NB4 (cell line): ENCODE measurements at regions not wholly inside any gene's neighbourhood (a gene's known extent, or its start where the extent isn't known, plus 50 kb on each side); places are given as distances from the start of the nearest gene placed in this dataset.

Experiments used
- DNase-seq: peaks from one replicate; pipeline ENCODE4 v3.0.0; 2010; ENCODE audit warnings: low read depth
- H3K4me3 ChIP-seq: one replicate; pipeline ENCODE4 v1.5.1; 2011; ENCODE audit warnings: mild to moderate bottlenecking, low read depth, low read length, moderate library complexity
- MYC ChIP-seq: IDR thresholded peaks from 2 replicates; pipeline ENCODE4 v1.6.1; 2011; ENCODE audit warnings: low read depth, low read length
- POLR2A ChIP-seq: IDR thresholded peaks from 2 replicates; pipeline ENCODE4 v1.6.1; 2011; ENCODE audit warnings: mild to moderate bottlenecking; ENCODE audit not compliant: insufficient read length; ENCODE audit errors: extremely low read depth
- TF ChIP-seq, protein P1 (sequence below): IDR thresholded peaks from 2 replicates; pipeline ENCODE4 v1.6.1; 2011; ENCODE audit warnings: low read depth, low read length
- TF ChIP-seq, protein P2 (sequence below): IDR thresholded peaks from one replicate; pipeline ENCODE4 v1.5.1; 2012; ENCODE audit warnings: low read depth, low read length

DNA sequence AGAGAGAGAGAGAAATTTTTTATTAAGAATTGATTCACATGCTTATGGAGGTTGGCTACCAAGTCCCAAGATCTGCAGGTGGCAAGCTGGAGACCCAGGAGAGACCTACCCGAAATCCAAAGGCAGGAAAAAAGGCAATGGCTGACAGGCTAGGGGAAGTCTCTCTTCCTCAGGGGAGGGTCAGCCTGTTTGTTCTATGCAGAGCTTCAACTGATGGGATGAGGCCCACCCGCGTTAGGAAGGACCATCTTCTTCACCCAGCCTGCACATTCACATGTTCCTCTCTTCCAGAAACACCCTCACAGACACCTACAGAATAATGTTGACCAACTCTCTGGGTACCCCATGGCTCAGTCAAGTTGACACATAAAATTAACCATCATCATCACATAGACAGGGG lies 65.3 kb upstream of the SERP2 start:
- no peak for DNase-seq
- H3K4me3 ChIP-seq, result no peak overlapping the region
- TF ChIP-seq POLR2A (no peak), MYC (no peak)
- TF ChIP-seq, protein P1, sequence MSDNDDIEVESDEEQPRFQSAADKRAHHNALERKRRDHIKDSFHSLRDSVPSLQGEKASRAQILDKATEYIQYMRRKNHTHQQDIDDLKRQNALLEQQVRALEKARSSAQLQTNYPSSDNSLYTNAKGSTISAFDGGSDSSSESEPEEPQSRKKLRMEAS, result no peak
- TF ChIP-seq, protein P2, sequence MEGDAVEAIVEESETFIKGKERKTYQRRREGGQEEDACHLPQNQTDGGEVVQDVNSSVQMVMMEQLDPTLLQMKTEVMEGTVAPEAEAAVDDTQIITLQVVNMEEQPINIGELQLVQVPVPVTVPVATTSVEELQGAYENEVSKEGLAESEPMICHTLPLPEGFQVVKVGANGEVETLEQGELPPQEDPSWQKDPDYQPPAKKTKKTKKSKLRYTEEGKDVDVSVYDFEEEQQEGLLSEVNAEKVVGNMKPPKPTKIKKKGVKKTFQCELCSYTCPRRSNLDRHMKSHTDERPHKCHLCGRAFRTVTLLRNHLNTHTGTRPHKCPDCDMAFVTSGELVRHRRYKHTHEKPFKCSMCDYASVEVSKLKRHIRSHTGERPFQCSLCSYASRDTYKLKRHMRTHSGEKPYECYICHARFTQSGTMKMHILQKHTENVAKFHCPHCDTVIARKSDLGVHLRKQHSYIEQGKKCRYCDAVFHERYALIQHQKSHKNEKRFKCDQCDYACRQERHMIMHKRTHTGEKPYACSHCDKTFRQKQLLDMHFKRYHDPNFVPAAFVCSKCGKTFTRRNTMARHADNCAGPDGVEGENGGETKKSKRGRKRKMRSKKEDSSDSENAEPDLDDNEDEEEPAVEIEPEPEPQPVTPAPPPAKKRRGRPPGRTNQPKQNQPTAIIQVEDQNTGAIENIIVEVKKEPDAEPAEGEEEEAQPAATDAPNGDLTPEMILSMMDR, result no peak

DNA sequence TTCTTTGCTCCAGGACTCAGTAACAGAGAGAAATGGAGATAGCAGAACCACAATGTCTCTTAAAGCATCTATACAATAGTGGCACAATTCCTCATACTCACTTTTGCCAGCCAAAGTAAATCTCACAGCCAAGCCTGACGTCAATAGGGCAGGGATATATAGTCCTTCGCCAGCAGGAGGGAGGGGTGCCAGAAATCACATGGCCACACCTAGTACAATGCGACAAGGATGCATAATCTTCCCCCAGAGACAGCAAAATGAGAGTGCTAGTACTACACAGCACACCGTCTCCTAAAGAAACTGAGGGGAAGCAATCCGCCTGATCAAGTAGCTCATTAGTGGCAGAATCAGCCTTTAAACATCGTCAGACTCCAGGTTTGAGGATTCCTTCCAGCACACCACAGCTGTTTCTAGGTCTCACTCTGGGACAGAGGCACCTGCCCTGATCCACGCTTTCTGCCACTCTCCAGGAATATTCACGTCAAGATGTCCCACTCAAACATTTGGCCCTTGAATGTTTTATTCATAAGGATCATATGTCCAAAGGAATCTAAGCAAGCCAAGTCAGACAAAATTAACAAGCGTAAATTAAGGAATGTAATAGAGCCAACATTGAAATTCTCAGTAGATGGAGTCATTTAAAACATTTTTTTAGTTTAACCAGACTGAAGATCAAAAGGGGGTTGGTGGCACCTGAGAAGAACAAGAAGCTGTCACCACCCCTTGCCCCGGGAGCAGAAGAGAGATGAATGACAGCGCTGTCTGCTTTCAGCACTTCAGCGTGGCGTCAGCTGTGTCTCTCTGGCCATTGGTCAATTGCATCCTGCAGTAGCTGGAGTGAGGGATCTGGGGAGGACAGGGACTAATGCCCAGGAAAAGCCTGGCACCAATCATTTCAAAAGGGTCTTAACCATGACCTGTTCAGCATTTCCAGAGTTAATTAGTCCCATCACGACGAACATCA lies 63.5 kb upstream of the SERP2 start:
- no peak for DNase-seq
- no peak for TF ChIP-seq MYC
- TF ChIP-seq, protein P1, result no peak
- TF ChIP-seq, protein P2, result no peak
- no peak for TF ChIP-seq POLR2A
- H3K4me3 ChIP-seq, result no peak overlapping the region

GRCh38 chr13:44311011-44311780 lies 62.4 kb upstream of the SERP2 start:
- no peak for DNase-seq
- TF ChIP-seq, protein P2, result no peak
- no peak overlapping the region for H3K4me3 ChIP-seq

DNA sequence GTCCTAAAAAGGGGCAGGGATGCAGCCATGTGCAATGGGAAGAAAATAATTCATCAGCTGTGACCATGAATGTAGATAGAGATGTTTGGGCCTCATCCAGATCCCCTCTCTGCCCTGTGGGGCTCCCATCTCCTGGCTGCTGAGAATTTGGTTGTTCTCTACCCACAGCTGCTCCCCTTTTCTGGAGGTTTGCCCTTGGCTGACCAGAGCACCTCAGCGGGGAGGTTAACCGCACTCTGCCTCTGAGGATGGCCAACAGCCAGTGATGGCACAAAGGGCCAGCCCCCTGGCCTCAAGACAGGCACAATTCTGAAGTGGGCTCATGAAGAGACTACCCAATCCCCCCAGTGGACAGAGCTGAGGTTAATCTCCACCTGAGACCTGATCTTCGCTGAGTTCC lies 61.5 kb upstream of the SERP2 start:
- no peak overlapping the region for H3K4me3 ChIP-seq
- TF ChIP-seq MYC (no peak), POLR2A (no peak)
- TF ChIP-seq, protein P1, result no peak
- TF ChIP-seq, protein P2, result no peak
- DNase-seq, result no peak

DNA sequence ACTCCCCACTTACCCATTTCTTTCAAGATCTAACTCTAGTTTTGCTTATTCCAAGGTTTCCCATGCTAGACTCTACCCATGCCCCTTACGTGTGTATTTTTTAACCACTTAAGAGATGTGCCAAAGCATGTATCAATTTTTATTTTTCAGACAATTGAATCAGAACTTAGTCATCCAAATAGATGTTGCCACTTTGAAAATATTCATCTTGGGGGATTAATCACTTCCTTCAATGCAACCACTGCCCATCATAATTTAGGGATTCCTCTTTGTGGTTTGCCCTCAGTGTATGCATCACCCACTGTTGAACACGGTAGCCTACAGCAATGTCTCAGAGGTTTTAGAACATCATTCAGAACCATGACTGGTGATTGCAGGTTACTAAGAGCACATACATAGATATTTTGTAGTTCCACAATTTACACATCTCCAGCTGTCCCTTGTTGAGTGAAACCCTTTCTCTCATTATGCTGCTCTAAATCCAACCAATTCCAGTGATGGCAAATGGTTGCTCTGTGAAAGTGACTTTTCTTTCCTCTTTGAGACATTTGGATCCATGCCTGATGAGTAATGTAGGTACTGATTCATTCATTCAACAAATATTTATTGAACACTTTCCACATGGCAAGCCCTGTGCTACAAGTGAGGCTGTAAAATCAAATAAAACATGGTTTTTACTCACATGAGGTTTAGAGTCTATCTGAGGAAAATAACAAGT lies 60.6 kb upstream of the SERP2 start:
- no peak overlapping the region for H3K4me3 ChIP-seq
- DNase-seq, result no peak

More for the DNA sequence above, 60.6 kb upstream of the SERP2 start:
- TF ChIP-seq MYC (no peak), POLR2A (no peak)
- TF ChIP-seq, protein P1, result no peak
- TF ChIP-seq, protein P2, result no peak
